ENCODE measurements at regions not wholly inside any gene's neighbourhood (a gene's known extent, or its start where the extent isn't known, plus 50 kb on each side); places are given as distances from the start of the nearest gene placed in this dataset.

- TF ChIP-seq RARB (CRISPR knock-in tag; IDR thresholded peaks at IDR 0.05), result no peak
- TF ChIP-seq, protein P1, sequence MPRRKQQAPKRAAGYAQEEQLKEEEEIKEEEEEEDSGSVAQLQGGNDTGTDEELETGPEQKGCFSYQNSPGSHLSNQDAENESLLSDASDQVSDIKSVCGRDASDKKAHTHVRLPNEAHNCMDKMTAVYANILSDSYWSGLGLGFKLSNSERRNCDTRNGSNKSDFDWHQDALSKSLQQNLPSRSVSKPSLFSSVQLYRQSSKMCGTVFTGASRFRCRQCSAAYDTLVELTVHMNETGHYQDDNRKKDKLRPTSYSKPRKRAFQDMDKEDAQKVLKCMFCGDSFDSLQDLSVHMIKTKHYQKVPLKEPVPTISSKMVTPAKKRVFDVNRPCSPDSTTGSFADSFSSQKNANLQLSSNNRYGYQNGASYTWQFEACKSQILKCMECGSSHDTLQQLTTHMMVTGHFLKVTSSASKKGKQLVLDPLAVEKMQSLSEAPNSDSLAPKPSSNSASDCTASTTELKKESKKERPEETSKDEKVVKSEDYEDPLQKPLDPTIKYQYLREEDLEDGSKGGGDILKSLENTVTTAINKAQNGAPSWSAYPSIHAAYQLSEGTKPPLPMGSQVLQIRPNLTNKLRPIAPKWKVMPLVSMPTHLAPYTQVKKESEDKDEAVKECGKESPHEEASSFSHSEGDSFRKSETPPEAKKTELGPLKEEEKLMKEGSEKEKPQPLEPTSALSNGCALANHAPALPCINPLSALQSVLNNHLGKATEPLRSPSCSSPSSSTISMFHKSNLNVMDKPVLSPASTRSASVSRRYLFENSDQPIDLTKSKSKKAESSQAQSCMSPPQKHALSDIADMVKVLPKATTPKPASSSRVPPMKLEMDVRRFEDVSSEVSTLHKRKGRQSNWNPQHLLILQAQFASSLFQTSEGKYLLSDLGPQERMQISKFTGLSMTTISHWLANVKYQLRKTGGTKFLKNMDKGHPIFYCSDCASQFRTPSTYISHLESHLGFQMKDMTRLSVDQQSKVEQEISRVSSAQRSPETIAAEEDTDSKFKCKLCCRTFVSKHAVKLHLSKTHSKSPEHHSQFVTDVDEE (CRISPR knock-in tag; IDR thresholded peaks at IDR 0.05), result no peak
- no peak for TF ChIP-seq SNAI2 (CRISPR knock-in tag; IDR thresholded peaks at IDR 0.05)
- TF ChIP-seq ZFP3 (CRISPR knock-in tag; IDR thresholded peaks at IDR 0.05), result no peak
- TF ChIP-seq, protein P2, sequence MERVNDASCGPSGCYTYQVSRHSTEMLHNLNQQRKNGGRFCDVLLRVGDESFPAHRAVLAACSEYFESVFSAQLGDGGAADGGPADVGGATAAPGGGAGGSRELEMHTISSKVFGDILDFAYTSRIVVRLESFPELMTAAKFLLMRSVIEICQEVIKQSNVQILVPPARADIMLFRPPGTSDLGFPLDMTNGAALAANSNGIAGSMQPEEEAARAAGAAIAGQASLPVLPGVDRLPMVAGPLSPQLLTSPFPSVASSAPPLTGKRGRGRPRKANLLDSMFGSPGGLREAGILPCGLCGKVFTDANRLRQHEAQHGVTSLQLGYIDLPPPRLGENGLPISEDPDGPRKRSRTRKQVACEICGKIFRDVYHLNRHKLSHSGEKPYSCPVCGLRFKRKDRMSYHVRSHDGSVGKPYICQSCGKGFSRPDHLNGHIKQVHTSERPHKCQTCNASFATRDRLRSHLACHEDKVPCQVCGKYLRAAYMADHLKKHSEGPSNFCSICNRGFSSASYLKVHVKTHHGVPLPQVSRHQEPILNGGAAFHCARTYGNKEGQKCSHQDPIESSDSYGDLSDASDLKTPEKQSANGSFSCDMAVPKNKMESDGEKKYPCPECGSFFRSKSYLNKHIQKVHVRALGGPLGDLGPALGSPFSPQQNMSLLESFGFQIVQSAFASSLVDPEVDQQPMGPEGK (CRISPR knock-in tag; IDR thresholded peaks at IDR 0.05; ENCODE audit: borderline replicate concordance), result no peak
- TF ChIP-seq ARNTL (CRISPR knock-in tag; IDR thresholded peaks at IDR 0.05; ENCODE audit: borderline replicate concordance, low read depth), result no peak
- TF ChIP-seq ZFP30 (CRISPR knock-in tag; IDR thresholded peaks at IDR 0.05), result no peak
- TF ChIP-seq ESRRG (CRISPR knock-in tag; IDR thresholded peaks at IDR 0.05), result no peak
- no peak for TF ChIP-seq ZC3H10 (CRISPR knock-in tag; IDR thresholded peaks at IDR 0.05)
- no peak for TF ChIP-seq OSR1 (CRISPR knock-in tag; IDR thresholded peaks at IDR 0.05)
- TF ChIP-seq CREB5 (CRISPR knock-in tag; IDR thresholded peaks at IDR 0.05; ENCODE audit: low read depth), result no peak
- no peak for TF ChIP-seq ISL1 (CRISPR knock-in tag; IDR thresholded peaks at IDR 0.05)
These were observed 128.0 kb upstream of the CBLB start for GRCh38 chr3:105996781-105997180.

Data from SK-N-SH treated with all-trans-retinoic acid at 6 μM for 48 hours (cell line).